A673 (cell line): ENCODE measurements at regions not wholly inside any gene's neighbourhood (a gene's known extent, or its start where the extent isn't known, plus 50 kb on each side); places are given as distances from the start of the nearest gene placed in this dataset.

Source experiments
- EZH2 ChIP-seq: fragments of 200-600 bp; sonication (generic); IDR thresholded peaks from 2 replicates; pipeline ENCODE4 v1.6.1; 2017; ENCODE audit warnings: borderline replicate concordance, low read depth, mild to moderate bottlenecking, mixed read lengths, antibody characterized with exemption, low read length; ENCODE audit not compliant: poor library complexity, severe bottlenecking
- TF ChIP-seq, protein P1 (sequence below): fragments of 300-800, 200-600 bp; sonication (generic); conservative IDR thresholded peaks from 2 replicates; pipeline ENCODE4 v1.5.1; 2017; ENCODE audit warnings: low read depth, mild to moderate bottlenecking, antibody characterized with exemption, low read length, moderate library complexity, mixed read lengths

DNA sequence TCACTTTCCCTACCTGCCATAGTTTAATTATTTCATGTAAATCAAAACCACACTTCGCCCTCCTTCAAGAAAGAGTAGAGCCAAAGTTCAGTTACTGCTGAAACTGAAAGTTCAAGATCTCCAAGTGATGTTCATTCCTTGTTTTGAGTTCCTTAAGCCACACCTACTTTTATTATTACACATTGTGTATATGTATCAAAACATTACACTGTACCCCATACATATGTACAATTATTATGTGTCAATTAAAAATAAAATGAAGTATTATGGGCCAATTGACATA, 892.3 kb upstream of the NDST4 start:
- TF ChIP-seq, protein P1, sequence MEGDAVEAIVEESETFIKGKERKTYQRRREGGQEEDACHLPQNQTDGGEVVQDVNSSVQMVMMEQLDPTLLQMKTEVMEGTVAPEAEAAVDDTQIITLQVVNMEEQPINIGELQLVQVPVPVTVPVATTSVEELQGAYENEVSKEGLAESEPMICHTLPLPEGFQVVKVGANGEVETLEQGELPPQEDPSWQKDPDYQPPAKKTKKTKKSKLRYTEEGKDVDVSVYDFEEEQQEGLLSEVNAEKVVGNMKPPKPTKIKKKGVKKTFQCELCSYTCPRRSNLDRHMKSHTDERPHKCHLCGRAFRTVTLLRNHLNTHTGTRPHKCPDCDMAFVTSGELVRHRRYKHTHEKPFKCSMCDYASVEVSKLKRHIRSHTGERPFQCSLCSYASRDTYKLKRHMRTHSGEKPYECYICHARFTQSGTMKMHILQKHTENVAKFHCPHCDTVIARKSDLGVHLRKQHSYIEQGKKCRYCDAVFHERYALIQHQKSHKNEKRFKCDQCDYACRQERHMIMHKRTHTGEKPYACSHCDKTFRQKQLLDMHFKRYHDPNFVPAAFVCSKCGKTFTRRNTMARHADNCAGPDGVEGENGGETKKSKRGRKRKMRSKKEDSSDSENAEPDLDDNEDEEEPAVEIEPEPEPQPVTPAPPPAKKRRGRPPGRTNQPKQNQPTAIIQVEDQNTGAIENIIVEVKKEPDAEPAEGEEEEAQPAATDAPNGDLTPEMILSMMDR = no peak
- TF ChIP-seq EZH2 = no peak
